Tibial nerve (tissue), 4 donors: ENCODE measurements at regions not wholly inside any gene's neighbourhood (a gene's known extent, or its start where the extent isn't known, plus 50 kb on each side); places are given as distances from the start of the nearest gene placed in this dataset.

Experiments used
- EP300 ChIP-seq, 2 donors: sonication (generic); formaldehyde crosslinking; IDR thresholded peaks; one replicate each; pipeline ENCODE4 v1.6.1; 2017; ENCODE audit warnings: antibody characterized with exemption in 2 of 2, mild to moderate bottlenecking in 1 of 2
- POLR2A ChIP-seq, 2 donors: fragments of 450-650 bp; IDR thresholded peaks; one replicate each; pipeline ENCODE4 v1.6.1; 2017; ENCODE audit warnings: antibody characterized with exemption in 2 of 2, mild to moderate bottlenecking in 2 of 2, moderate library complexity in 2 of 2
- TF ChIP-seq, protein P1 (sequence below), 5 experiments: fragments of 200-600 bp in 3 of 5; fragments of 450-650 bp in 2 of 5; sonication (generic) in 3 of 5; IDR thresholded peaks; one replicate each; pipeline ENCODE4 v1.5.1; 2016 to 2019; ENCODE audit warnings: antibody characterized with exemption in 5 of 5, mild to moderate bottlenecking in 3 of 5, moderate library complexity in 2 of 5

- no peak for TF ChIP-seq POLR2A (IDR thresholded peaks at IDR 0.05)
- TF ChIP-seq, protein P1, sequence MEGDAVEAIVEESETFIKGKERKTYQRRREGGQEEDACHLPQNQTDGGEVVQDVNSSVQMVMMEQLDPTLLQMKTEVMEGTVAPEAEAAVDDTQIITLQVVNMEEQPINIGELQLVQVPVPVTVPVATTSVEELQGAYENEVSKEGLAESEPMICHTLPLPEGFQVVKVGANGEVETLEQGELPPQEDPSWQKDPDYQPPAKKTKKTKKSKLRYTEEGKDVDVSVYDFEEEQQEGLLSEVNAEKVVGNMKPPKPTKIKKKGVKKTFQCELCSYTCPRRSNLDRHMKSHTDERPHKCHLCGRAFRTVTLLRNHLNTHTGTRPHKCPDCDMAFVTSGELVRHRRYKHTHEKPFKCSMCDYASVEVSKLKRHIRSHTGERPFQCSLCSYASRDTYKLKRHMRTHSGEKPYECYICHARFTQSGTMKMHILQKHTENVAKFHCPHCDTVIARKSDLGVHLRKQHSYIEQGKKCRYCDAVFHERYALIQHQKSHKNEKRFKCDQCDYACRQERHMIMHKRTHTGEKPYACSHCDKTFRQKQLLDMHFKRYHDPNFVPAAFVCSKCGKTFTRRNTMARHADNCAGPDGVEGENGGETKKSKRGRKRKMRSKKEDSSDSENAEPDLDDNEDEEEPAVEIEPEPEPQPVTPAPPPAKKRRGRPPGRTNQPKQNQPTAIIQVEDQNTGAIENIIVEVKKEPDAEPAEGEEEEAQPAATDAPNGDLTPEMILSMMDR (IDR thresholded peaks at IDR 0.05), result no peak
- TF ChIP-seq EP300 (IDR thresholded peaks at IDR 0.05), result no peak
These were observed 89.7 kb upstream of the IKZF1 start for GRCh38 chr7:50214771-50215170.
